ENCODE measurements at regions not wholly inside any gene's neighbourhood (a gene's known extent, or its start where the extent isn't known, plus 50 kb on each side); places are given as distances from the start of the nearest gene placed in this dataset.

- Histone ChIP-seq H3K4me1 (no peaks in the 10 kb centered on the region), H3K27ac (no peak overlapping the region), H3K9me3 (no peaks in the 10 kb centered on the region), H3K4me2 (no peak overlapping the region), H3K4me3 (no peak overlapping the region)
- ATAC-seq (no peak), FAIRE-seq (no peak), DNase-seq (ENCODE audit: low read depth in 1 of 2, low spot score in 1 of 2) (no peak)
- ChIA-PET CTCF (interaction anchor here (0.6 to 1.6 kb wide), 2 partner anchors 20 to 421 kb away, joined by 3 read pairs; no protein-coding TSS in a partner anchor), POLR2A (no interaction called here)
- TF ChIP-seq FOSB (CRISPR knock-in tag; IDR thresholded peaks at IDR 0.05) (no peak), SMC3 (IDR thresholded peaks at IDR 0.05) (no peak), ZSCAN20 (CRISPR knock-in tag; IDR thresholded peaks at IDR 0.05) (no peak), MAFK (IDR thresholded peaks at IDR 0.05; ENCODE audit: partially characterized antibody) (no peak), RCOR1 (IDR thresholded peaks at IDR 0.05; ENCODE audit: low read depth, low read length) (no peak), CBX2 (IDR thresholded peaks at IDR 0.05; ENCODE audit: borderline replicate concordance, low read depth) (no peak), ATOH8 (CRISPR knock-in tag; IDR thresholded peaks at IDR 0.05; ENCODE audit: low read depth) (no peak), JUNB (IDR thresholded peaks at IDR 0.05) (no peak), EHF (CRISPR knock-in tag; IDR thresholded peaks at IDR 0.05) (no peak), KDM1A (IDR thresholded peaks at IDR 0.05; ENCODE audit: low read depth) (no peak), BCL3 (IDR thresholded peaks at IDR 0.05) (no peak)
- 4% methylated on average over 2 of the region's 2 CpGs for WGBS (ENCODE audit: missing lambda C conversion rate)
Measured at GRCh38 chr2:21194147-21194546, 70.4 kb downstream of the TDRD15 start.

- ChIA-PET CTCF (interaction anchor here (0.6 to 1.6 kb wide), 2 partner anchors 21 to 422 kb away, joined by 3 read pairs; no protein-coding TSS in a partner anchor), POLR2A (no interaction called here)
- Histone ChIP-seq H3K9me3 (no peaks in the 10 kb centered on the region), H3K4me2 (no peak overlapping the region), H3K4me3 (no peak overlapping the region), H3K4me1 (no peaks in the 10 kb centered on the region), H3K27ac (no peak overlapping the region)
- TF ChIP-seq FOXS1 (CRISPR knock-in tag; IDR thresholded peaks at IDR 0.05) (no peak), ZFP36 (IDR thresholded peaks at IDR 0.05; ENCODE audit: borderline replicate concordance, partially characterized antibody) (no peak), HMGXB4 (CRISPR knock-in tag; IDR thresholded peaks at IDR 0.05; ENCODE audit: borderline replicate concordance) (no peak), CEBPB (IDR thresholded peaks at IDR 0.05) (no peak), EHMT2 (IDR thresholded peaks at IDR 0.05; ENCODE audit: low read depth) (no peak), RFX5 (IDR thresholded peaks at IDR 0.05) (no peak), CBX8 (IDR thresholded peaks at IDR 0.05) (no peak), HOXB5 (CRISPR knock-in tag; IDR thresholded peaks at IDR 0.05) (no peak), NR3C1 (IDR thresholded peaks at IDR 0.05) (no peak), PHF8 (IDR thresholded peaks at IDR 0.05; ENCODE audit: borderline replicate concordance, low read depth) (no peak), HES2 (IDR thresholded peaks at IDR 0.05) (no peak)
- FAIRE-seq (no peak), DNase-seq (ENCODE audit: low read depth in 1 of 2, low spot score in 1 of 2) (no peak), ATAC-seq (no peak)
- WGBS (ENCODE audit: missing lambda C conversion rate): 35% methylated on average over 2 of the region's 2 CpGs
Measured at GRCh38 chr2:21194858-21195271, 71.1 kb downstream of the TDRD15 start.

GRCh38 chr2:21195326-21195725 lies 71.6 kb downstream of the TDRD15 start:
- ATAC-seq (no peak), DNase-seq (ENCODE audit: low read depth in 1 of 2, low spot score in 1 of 2) (no peak), FAIRE-seq (no peak)
- Histone ChIP-seq H3K27ac (no peak overlapping the region), H3K4me1 (no peaks in the 10 kb centered on the region), H3K9me3 (no peaks in the 10 kb centered on the region), H3K4me2 (no peak overlapping the region), H3K4me3 (no peak overlapping the region)
- ChIA-PET POLR2A (no interaction called here), CTCF (no interaction called here)
- TF ChIP-seq MAZ (IDR thresholded peaks at IDR 0.05; ENCODE audit: borderline replicate concordance, low read depth, low read length) (no peak), REST (IDR thresholded peaks at IDR 0.05) (no peak), SMC3 (IDR thresholded peaks at IDR 0.05) (no peak), CBX2 (IDR thresholded peaks at IDR 0.05; ENCODE audit: borderline replicate concordance, low read depth) (no peak), NFE2L2 (conservative IDR thresholded peaks at IDR 0.05; ENCODE audit: low read length) (no peak), FOSL2 (IDR thresholded peaks at IDR 0.05) (no peak), FOSL2 (CRISPR knock-in tag; IDR thresholded peaks at IDR 0.05) (no peak), RFX5 (IDR thresholded peaks at IDR 0.05) (no peak), HEYL (CRISPR knock-in tag; IDR thresholded peaks at IDR 0.05) (no peak), HOXB13 (CRISPR knock-in tag; IDR thresholded peaks at IDR 0.05; ENCODE audit: low read depth) (no peak), MYC (IDR thresholded peaks at IDR 0.05; ENCODE audit: borderline replicate concordance, low read length) (no peak), RARB (CRISPR knock-in tag; IDR thresholded peaks at IDR 0.05) (no peak)
